A549 (cell line): ENCODE measurements at regions not wholly inside any gene's neighbourhood (a gene's known extent, or its start where the extent isn't known, plus 50 kb on each side); places are given as distances from the start of the nearest gene placed in this dataset.

Experiments used
- CHD2 ChIP-seq: fragments of 150-350 bp; IDR thresholded peaks from 2 replicates; pipeline ENCODE4 v1.6.1; 2014; ENCODE audit warnings: low read length; ENCODE audit not compliant: partially characterized antibody
- CTCF ChIP-seq: fragments of >200 bp; sonication (Bioruptor Twin); formaldehyde crosslinking; IDR thresholded peaks from 3 replicates; pipeline ENCODE4 v1.5.1; 2016
- FOSL2 ChIP-seq, 2 experiments: fragments of 450-650 bp in 1 of 2; fragments of >200 bp in 1 of 2; sonication (Bioruptor Twin) in 1 of 2; formaldehyde crosslinking; IDR thresholded peaks; 2 replicates each; pipeline versions ENCODE4 v1.5.0 to v1.6.1; 2016 to 2020; ENCODE audit warnings: mild to moderate bottlenecking in 1 of 2, moderate library complexity in 1 of 2
- MYC ChIP-seq: IDR thresholded peaks from 2 replicates; pipeline ENCODE4 v1.6.1; 2012; ENCODE audit warnings: mild to moderate bottlenecking, inconsistent platforms, low read length, improper control_type of control experiment, borderline replicate concordance
- POLR2A ChIP-seq: IDR thresholded peaks from 2 replicates; pipeline ENCODE4 v1.6.1; 2012; ENCODE audit warnings: mild to moderate bottlenecking, low read length
- RAD21 ChIP-seq, 2 experiments: fragments of >200 bp in 1 of 2; sonication (Bioruptor Twin) in 1 of 2; formaldehyde crosslinking in 1 of 2; IDR thresholded peaks in 1 of 2; conservative IDR thresholded peaks in 1 of 2; 2 replicates in 1 of 2; 3 replicates in 1 of 2; pipeline ENCODE4 v1.6.1; 2012 to 2018; ENCODE audit warnings: inconsistent platforms in 1 of 2

- TF ChIP-seq MYC (no peak), FOSL2 (IDR thresholded peaks at IDR 0.05) (no peak), FOSL2 (CRISPR knock-in tag; IDR thresholded peaks at IDR 0.05) (no peak), RAD21 (conservative IDR thresholded peaks at IDR 0.05 in 1 of 2, IDR thresholded peaks at IDR 0.05 in 1 of 2) (no peak), CTCF (no peak), CHD2 (no peak), POLR2A (no peak)
Measured at GRCh38 chr10:113415246-113415645, 137.6 kb upstream of the HABP2 start.
